Prostate gland (tissue), 2 donors: ENCODE measurements at regions not wholly inside any gene's neighbourhood (a gene's known extent, or its start where the extent isn't known, plus 50 kb on each side); places are given as distances from the start of the nearest gene placed in this dataset.

Source experiments
- DNase-seq: peaks from one replicate; pipeline ENCODE4 v3.0.0-alpha.2; 2019; ENCODE audit warnings: low spot score
- H3K27ac ChIP-seq, 2 donors: fragments of 200-600 bp; sonication (generic); 2 replicates each; pipeline ENCODE4 v1.5.1; 2017 to 2019
- H3K27me3 ChIP-seq: fragments of 200-600 bp; sonication (generic); replicated peaks from 2 replicates; pipeline ENCODE4 v1.5.1; 2019; ENCODE audit not compliant: insufficient read depth
- H3K36me3 ChIP-seq, 2 donors: fragments of 200-600 bp; sonication (generic); 1 replicate in 1 of 2; 2 replicates in 1 of 2; pipeline versions ENCODE4 v1.5.1 to v1.8.1; 2017 to 2019
- H3K4me1 ChIP-seq: fragments of 200-600 bp; sonication (generic); replicated peaks from 2 replicates; pipeline ENCODE4 v1.5.1; 2019
- H3K4me3 ChIP-seq, 2 donors: fragments of 200-600 bp; sonication (generic); 2 replicates each; pipeline ENCODE4 v1.5.1; 2017 to 2019
- H3K9me3 ChIP-seq: fragments of 200-600 bp; sonication (generic); 2 replicates; pipeline ENCODE4 v1.5.1; 2017
- CTCF ChIP-seq, 4 experiments: fragments of 200-600 bp in 2 of 4; fragments of 450-650 bp in 2 of 4; sonication (generic) in 2 of 4; IDR thresholded peaks; 1 replicate in 3 of 4; 2 replicates in 1 of 4; pipeline ENCODE4 v1.5.1; 2016 to 2019; ENCODE audit warnings: antibody characterized with exemption in 4 of 4, mild to moderate bottlenecking in 2 of 4, moderate library complexity in 2 of 4
- POLR2A ChIP-seq: fragments of 450-650 bp; IDR thresholded peaks from one replicate; pipeline ENCODE4 v1.6.1; 2016; ENCODE audit warnings: antibody characterized with exemption, mild to moderate bottlenecking
- POLR2AphosphoS5 ChIP-seq: sonication (generic); formaldehyde crosslinking; IDR thresholded peaks from one replicate; pipeline ENCODE4 v1.6.1; 2017; ENCODE audit warnings: antibody characterized with exemption
- WGBS: methylation state at CpG from one replicate; pipeline ENCODE4 v1.1.5; 2018; 5-methylcytosine and 5-hydroxymethylcytosine counted together
- intact Hi-C: fragments of 100-400 bp; cut with DNase I; formaldehyde crosslinking; loops from one replicate; pipeline ENCODE4 v1.14.2; 2022

- Histone ChIP-seq H3K4me1 (no peaks in the 10 kb centered on the region), H3K4me3 (no peak overlapping the region), H3K9me3 (no peaks in the 10 kb centered on the region), H3K27ac (no peak overlapping the region), H3K36me3 (no peaks in the 10 kb centered on the region), H3K27me3 (no peaks in the 10 kb centered on the region)
- 68% methylated on average over 6 of the region's 6 CpGs for WGBS
- no peak for TF ChIP-seq CTCF (IDR thresholded peaks at IDR 0.05)
- no peak for TF ChIP-seq POLR2AphosphoS5
- no peak for TF ChIP-seq POLR2A
- intact Hi-C loops, result no loop called here
- no peak for DNase-seq
Observed at GRCh38 chr6:10151144-10151915, 263.5 kb downstream of the TFAP2A start.

- H3K9me3 ChIP-seq, result no peaks in the 10 kb centered on the region
- intact Hi-C loops, result no loop called here
- no peak overlapping the region for H3K4me3 ChIP-seq
- H3K27me3 ChIP-seq, result no peaks in the 10 kb centered on the region
- no peak overlapping the region for H3K27ac ChIP-seq
- H3K36me3 ChIP-seq, result no peaks in the 10 kb centered on the region
- TF ChIP-seq CTCF (IDR thresholded peaks at IDR 0.05), result no peak
- no peak for TF ChIP-seq POLR2AphosphoS5
- no peak for TF ChIP-seq POLR2A
- 88% methylated on average over 12 of the region's 12 CpGs for WGBS
- no peak for DNase-seq
- H3K4me1 ChIP-seq, result no peaks in the 10 kb centered on the region
Observed at GRCh38 chr6:10149603-10150002, 265.3 kb downstream of the TFAP2A start.

- Histone ChIP-seq H3K27me3 (no peaks in the 10 kb centered on the region), H3K4me3 (peak overlapping the region in 1 of 2 donors; percentile 1), H3K36me3 (no peaks in the 10 kb centered on the region), H3K4me1 (no peaks in the 10 kb centered on the region), H3K9me3 (no peaks in the 10 kb centered on the region), H3K27ac (no peak overlapping the region)
- 37% methylated on average over 5 of the region's 5 CpGs for WGBS
- intact Hi-C loops, result no loop called here
- DNase-seq, result no peak
- TF ChIP-seq POLR2AphosphoS5 (peak; percentile 9), POLR2A (no peak)
Observed at GRCh38 chr6:10146715-10147451, 268.0 kb downstream of the TFAP2A start.

- no peaks in the 10 kb centered on the region for H3K4me1 ChIP-seq
- H3K9me3 ChIP-seq, result no peaks in the 10 kb centered on the region
- H3K36me3 ChIP-seq, result no peaks in the 10 kb centered on the region
- H3K27ac ChIP-seq, result no peak overlapping the region
- 69% methylated on average over 1 of the region's 1 CpG for WGBS
- intact Hi-C loops, result no loop called here
- TF ChIP-seq POLR2A, result no peak
- no peak for TF ChIP-seq POLR2AphosphoS5
- TF ChIP-seq CTCF (IDR thresholded peaks at IDR 0.05), result no peak
- DNase-seq, result no peak
- no peak overlapping the region for H3K4me3 ChIP-seq
- H3K27me3 ChIP-seq, result no peaks in the 10 kb centered on the region
Observed at GRCh38 chr6:10144772-10145171, 270.1 kb downstream of the TFAP2A start.

GRCh38 chr6:10141746-10142443 is 273.0 kb downstream of the TFAP2A start:
- DNase-seq, result no peak
- TF ChIP-seq CTCF (IDR thresholded peaks at IDR 0.05) (no peak), POLR2AphosphoS5 (no peak), POLR2A (no peak)
- Histone ChIP-seq H3K27ac (no peak overlapping the region), H3K9me3 (no peaks in the 10 kb centered on the region), H3K27me3 (no peaks in the 10 kb centered on the region), H3K36me3 (no peaks in the 10 kb centered on the region), H3K4me1 (no peaks in the 10 kb centered on the region), H3K4me3 (no peak overlapping the region)
- intact Hi-C loops, result no loop called here
- WGBS, result 32% methylated on average over 3 of the region's 3 CpGs
